ENCODE measurements at regions not wholly inside any gene's neighbourhood (a gene's known extent, or its start where the extent isn't known, plus 50 kb on each side); places are given as distances from the start of the nearest gene placed in this dataset.

- TF ChIP-seq CTCF (IDR thresholded peaks at IDR 0.05), result no peak
- TF ChIP-seq POLR2A (IDR thresholded peaks at IDR 0.05), result no peak
Measured at GRCh38 chr14:29089849-29090248, 323.3 kb downstream of the FOXG1 start.
